Endothelial cell of umbilical vein (primary cell): ENCODE measurements at regions not wholly inside any gene's neighbourhood (a gene's known extent, or its start where the extent isn't known, plus 50 kb on each side); places are given as distances from the start of the nearest gene placed in this dataset.

ENCODE experiments used
- BruUV-seq: library from RNA; stranded (reverse); fragments of 400-500 nt; replicated peaks from 2 replicates; lab custom pipeline; 2021; lab: Mats Ljungman, UMichigan
- CTCF ChIA-PET: fragments of 300-600, 350-600 bp; sonication (Branson Sonifier 250); formaldehyde crosslinking; loops from one replicate; lab custom pipeline; 2021; ENCODE audit warnings: antibody characterized with exemption, inconsistent platforms; lab: Charles Lee
- POLR2A ChIA-PET: fragments of 300-600, 350-600 bp; sonication (Branson Sonifier 250); formaldehyde crosslinking; loops from one replicate; lab custom pipeline; 2021; ENCODE audit warnings: antibody characterized with exemption, inconsistent platforms; lab: Charles Lee
- DNase-seq: peaks from one replicate; pipeline ENCODE4 v3.0.0-alpha.2; 2011; ENCODE audit warnings: low read depth, low spot score
- FAIRE-seq: peaks from 2 replicates; lab custom pipeline; 2011; peaks lifted over from hg19 to GRCh38; lab: Jason Lieb, UNC
- H2AFZ ChIP-seq: 2 replicates; pipeline ENCODE4 v1.6.0; 2012; ENCODE audit warnings: low read depth, low read length, control low read depth, inconsistent platforms
- H3K27ac ChIP-seq: 2 replicates; pipeline ENCODE4 v1.5.1; 2011; ENCODE audit warnings: low read depth, mild to moderate bottlenecking, control low read depth, low read length, moderate library complexity; ENCODE audit not compliant: insufficient read depth
- H3K27me3 ChIP-seq, 2 experiments: 2 replicates each; pipeline versions ENCODE4 v1.6.0 to v1.6.1; 2011; ENCODE audit warnings: low read length in 2 of 2, mixed read lengths in 1 of 2; ENCODE audit not compliant: control insufficient read depth in 2 of 2, insufficient read depth in 2 of 2
- H3K36me3 ChIP-seq, 2 experiments: 2 replicates in 1 of 2; 3 replicates in 1 of 2; pipeline ENCODE4 v1.5.1; 2011; ENCODE audit warnings: low read length in 2 of 2, mild to moderate bottlenecking in 1 of 2, moderate library complexity in 1 of 2; ENCODE audit not compliant: control insufficient read depth in 2 of 2, insufficient read depth in 2 of 2; ENCODE audit errors: extremely low read depth in 1 of 2
- H3K4me1 ChIP-seq: 3 replicates; pipeline ENCODE4 v1.5.1; 2011; ENCODE audit warnings: mild to moderate bottlenecking, low read length; ENCODE audit not compliant: control insufficient read depth, insufficient read depth; ENCODE audit errors: extremely low read depth
- H3K4me2 ChIP-seq: 2 replicates; pipeline ENCODE4 v1.6.1; 2011; ENCODE audit warnings: low read length, control low read depth, mixed read lengths; ENCODE audit not compliant: insufficient read depth
- H3K4me3 ChIP-seq, 3 experiments: fragments of 200-600 bp in 1 of 3; sonication (generic), shearing (Covaris generic) in 1 of 3; replicated peaks in 1 of 3; 2 replicates each; pipeline ENCODE4 v1.5.1; 2011 to 2016; ENCODE audit warnings: control low read depth in 3 of 3, low read length in 3 of 3, mild to moderate bottlenecking in 2 of 3, inconsistent platforms in 1 of 3, low read depth in 1 of 3, moderate library complexity in 1 of 3; ENCODE audit not compliant: insufficient read depth in 1 of 3
- H3K79me2 ChIP-seq: 2 replicates; pipeline ENCODE4 v1.6.0; 2012; ENCODE audit warnings: low read length, inconsistent platforms; ENCODE audit not compliant: control insufficient read depth, insufficient read depth
- H3K9ac ChIP-seq: replicated peaks from 2 replicates; pipeline ENCODE3; 2011; ENCODE audit warnings: low read length, control low read depth; ENCODE audit not compliant: insufficient read depth; ENCODE audit errors: extremely low read depth
- H3K9me1 ChIP-seq: replicated peaks from 3 replicates; pipeline ENCODE4 v1.6.0; 2011; ENCODE audit warnings: mild to moderate bottlenecking, low read length; ENCODE audit not compliant: control insufficient read depth, insufficient read depth; ENCODE audit errors: extremely low read depth
- H3K9me3 ChIP-seq: replicated peaks from 2 replicates; pipeline ENCODE4 v1.5.1; 2012; ENCODE audit warnings: low read length, inconsistent platforms; ENCODE audit not compliant: control insufficient read depth, insufficient read depth
- H4K20me1 ChIP-seq: replicated peaks from 2 replicates; pipeline ENCODE3; 2011; ENCODE audit warnings: mild to moderate bottlenecking, low read length; ENCODE audit not compliant: control insufficient read depth, insufficient read depth; ENCODE audit errors: extremely low read depth
- CTCF ChIP-seq, 2 donors: IDR thresholded peaks; 1 replicate in 1 of 2; 2 replicates in 1 of 2; pipeline ENCODE4 v1.5.1; 2011; ENCODE audit warnings: low read length in 2 of 2, mild to moderate bottlenecking in 2 of 2, moderate library complexity in 2 of 2, control low read depth in 1 of 2, inconsistent platforms in 1 of 2, low read depth in 1 of 2; ENCODE audit not compliant: insufficient read depth in 1 of 2; ENCODE audit errors: extremely low read depth in 1 of 2
- EZH2 ChIP-seq: IDR thresholded peaks from 2 replicates; pipeline ENCODE4 v1.6.1; 2012; ENCODE audit warnings: borderline replicate concordance, low read depth, mild to moderate bottlenecking, moderate library complexity, low read length, inconsistent platforms; ENCODE audit not compliant: severe bottlenecking
- JUN ChIP-seq: IDR thresholded peaks from 2 replicates; pipeline ENCODE4 v1.6.1; 2011; ENCODE audit warnings: borderline replicate concordance, low read depth; ENCODE audit not compliant: insufficient read length, insufficient read depth
- MYC ChIP-seq: IDR thresholded peaks from one replicate; pipeline ENCODE4 v1.6.1; 2011; ENCODE audit warnings: mild to moderate bottlenecking, low read depth, low read length
- POLR2A ChIP-seq: IDR thresholded peaks from 2 replicates; pipeline ENCODE4 v1.6.1; 2012; ENCODE audit warnings: low read depth, mild to moderate bottlenecking, control low read depth, low read length
- POLR2AphosphoS5 ChIP-seq: IDR thresholded peaks from 2 replicates; pipeline ENCODE4 v1.6.1; 2012; ENCODE audit warnings: low read depth, mild to moderate bottlenecking, control low read depth, low read length, moderate library complexity; ENCODE audit not compliant: insufficient read depth
- dilution Hi-C: fragments of 300-500 bp; cut with MboI; formaldehyde crosslinking; loops from one replicate; pipeline ENCODE4 v1.15.0; 2019; ENCODE audit warnings: low sequenced_read_pairs; ENCODE audit not compliant: extremely low pct_ligation_motif_present
- intact Hi-C: fragments of 100-400 bp; cut with micrococcal nuclease; formaldehyde crosslinking; loops from one replicate; pipeline ENCODE4 v1.10.0; 2022

GRCh38 chr6:14981960-14982359 is 263.9 kb upstream of the JARID2 start:
- DNase-seq (no peak), FAIRE-seq (no peak)
- H3K4me2 ChIP-seq: no peak overlapping the region
- no peaks in the 10 kb centered on the region for H3K27me3 ChIP-seq
- POLR2A ChIA-PET: no interaction called here
- no peak overlapping the region for H3K4me3 ChIP-seq
- H2AFZ ChIP-seq: no peak overlapping the region
- no peaks in the 10 kb centered on the region for H3K9me3 ChIP-seq
- H3K36me3 ChIP-seq: no peaks in the 10 kb centered on the region
- no peaks in the 10 kb centered on the region for H3K9me1 ChIP-seq
- dilution Hi-C loops: no loop called here
- no peaks in the 10 kb centered on the region for H4K20me1 ChIP-seq
- H3K4me1 ChIP-seq: no peaks in the 10 kb centered on the region
- no TSS peak for BruUV-seq
- H3K9ac ChIP-seq: no peak overlapping the region
- CTCF ChIA-PET: no interaction called here
- intact Hi-C loops: no loop called here
- H3K79me2 ChIP-seq: no peaks in the 10 kb centered on the region
- TF ChIP-seq CTCF (IDR thresholded peaks at IDR 0.05; ENCODE audit: extremely low read depth in 1 of 2, insufficient read depth in 1 of 2, low read depth in 1 of 2, low read length in 2 of 2) (no peak), MYC (no peak), JUN (no peak), EZH2 (no peak), POLR2A (no peak), POLR2AphosphoS5 (no peak)
- H3K27ac ChIP-seq: no peak overlapping the region
